GM12878 (cell line): ENCODE measurements at regions not wholly inside any gene's neighbourhood (a gene's known extent, or its start where the extent isn't known, plus 50 kb on each side); places are given as distances from the start of the nearest gene placed in this dataset.

Experiments
- ATAC-seq: fragments of 200-7000 bp; cut with Tn5 transposase; 3 replicates; pipeline ENCODE4 v1.9.1; 2020; ENCODE audit warnings: mild to moderate bottlenecking, moderate library complexity
- BruUV-seq: library from RNA; stranded (reverse); fragments of 400-500 nt; replicated peaks from 2 replicates; lab custom pipeline; 2021; lab: Mats Ljungman, UMichigan
- CTCF ChIA-PET: fragments of 300-600 bp; sonication (Branson Sonifier 250); formaldehyde crosslinking; extraction: SDS; loops from one replicate; lab custom pipeline; 2021; ENCODE audit warnings: inconsistent platforms; lab: Yijun Ruan, JAX
- POLR2A ChIA-PET: fragments of 350-600 bp; formaldehyde crosslinking; extraction: SDS; loops from one replicate; lab custom pipeline; 2021; ENCODE audit warnings: inconsistent platforms; lab: Charles Lee
- RAD21 ChIA-PET: fragments of 300-600 bp; sonication (Branson Sonifier 250); formaldehyde crosslinking; loops from one replicate; lab custom pipeline; 2023; ENCODE audit warnings: antibody characterized with exemption; ENCODE audit not compliant: unreplicated experiment; lab: Charles Lee
- SMC1A ChIA-PET: fragments of 300-600 bp; sonication (Branson Sonifier 250); formaldehyde crosslinking; loops from one replicate; lab custom pipeline; 2023; ENCODE audit not compliant: unreplicated experiment, uncharacterized antibody; lab: Charles Lee
- DNase-seq: peaks from one replicate; pipeline ENCODE4 v3.0.0-alpha.2; 2011; ENCODE audit warnings: low read depth, low spot score
- FAIRE-seq: peaks from 3 replicates; lab custom pipeline; 2011; peaks lifted over from hg19 to GRCh38; lab: Jason Lieb, UNC
- H2AFZ ChIP-seq: 2 replicates; pipeline ENCODE4 v1.6.0; 2011; ENCODE audit warnings: low read depth, low read length, control low read depth; ENCODE audit not compliant: control insufficient read depth
- H3K27ac ChIP-seq: 2 replicates; pipeline ENCODE4 v1.5.1; 2011; ENCODE audit warnings: control low read depth; ENCODE audit not compliant: control insufficient read depth, insufficient read depth
- H3K27me3 ChIP-seq, 2 experiments: replicated peaks in 1 of 2; 2 replicates each; pipeline versions ENCODE4 v1.6.0 to v1.6.1; 2011; ENCODE audit warnings: low read length in 1 of 2; ENCODE audit not compliant: control insufficient read depth in 2 of 2, insufficient read depth in 2 of 2
- H3K36me3 ChIP-seq, 2 experiments: 2 replicates each; pipeline ENCODE4 v1.5.1; 2011; ENCODE audit warnings: low read length in 1 of 2; ENCODE audit not compliant: control insufficient read depth in 2 of 2, insufficient read depth in 2 of 2
- H3K4me1 ChIP-seq: 2 replicates; pipeline ENCODE4 v1.6.1; 2011; ENCODE audit warnings: mild to moderate bottlenecking, low read length, moderate library complexity, mixed read lengths; ENCODE audit not compliant: control insufficient read depth, insufficient read depth
- H3K4me2 ChIP-seq: 2 replicates; pipeline ENCODE4 v1.6.0; 2011; ENCODE audit warnings: control low read depth; ENCODE audit not compliant: control insufficient read depth, insufficient read depth
- H3K4me3 ChIP-seq: fragments of 200-600 bp; sonication (generic); 2 replicates; pipeline ENCODE4 v1.5.1; 2016
- H3K79me2 ChIP-seq: 2 replicates; pipeline ENCODE4 v1.6.0; 2011; ENCODE audit warnings: low read length; ENCODE audit not compliant: control insufficient read depth, insufficient read depth
- H3K9ac ChIP-seq: 2 replicates; pipeline ENCODE4 v1.8.0; 2011; ENCODE audit warnings: low read length, control low read depth, mixed read lengths; ENCODE audit not compliant: control insufficient read depth, insufficient read depth
- H3K9me3 ChIP-seq: replicated peaks from 3 replicates; pipeline ENCODE4 v1.5.1; 2011; ENCODE audit warnings: mild to moderate bottlenecking, low read length; ENCODE audit not compliant: control insufficient read depth, insufficient read depth
- H4K20me1 ChIP-seq: 2 replicates; pipeline ENCODE4 v1.6.0; 2011; ENCODE audit not compliant: control insufficient read depth, insufficient read depth
- BMI1 ChIP-seq: fragments of 450-650 bp; IDR thresholded peaks from 2 replicates; pipeline ENCODE4 v1.6.1; 2016; ENCODE audit warnings: mild to moderate bottlenecking, moderate library complexity, borderline replicate concordance
- RAD51 ChIP-seq: fragments of 450-650 bp; IDR thresholded peaks from 2 replicates; pipeline ENCODE4 v1.6.1; 2016; ENCODE audit warnings: moderate library complexity, mild to moderate bottlenecking, inconsistent platforms
- ZNF217 ChIP-seq: fragments of 450-650 bp; IDR thresholded peaks from 2 replicates; pipeline ENCODE4 v1.6.1; 2017; ENCODE audit warnings: antibody characterized with exemption, mild to moderate bottlenecking
- WGBS: methylation state at CpG from one replicate; pipeline ENCODE4 v1.1.6; 2016; ENCODE audit warnings: low lambda C conversion rate; ENCODE audit not compliant: insufficient replicate concordance, insufficient coverage; ENCODE audit errors: missing lambda C conversion rate; 5-methylcytosine and 5-hydroxymethylcytosine counted together
- in situ Hi-C: fragments of 300-500 bp; cut with MboI; formaldehyde crosslinking; loops from 9 replicates; pipeline ENCODE4 v1.14.3; 2018; ENCODE audit warnings: mixed read lengths
- intact Hi-C: fragments of 100-400 bp; cut with micrococcal nuclease; formaldehyde crosslinking; loops from one replicate; pipeline ENCODE4 v1.14.2; 2022; ENCODE audit not compliant: unreplicated experiment
- TF ChIP-seq, protein P1 (sequence below): fragments of 450-650 bp; IDR thresholded peaks from 2 replicates; pipeline ENCODE4 v1.6.1; 2014; ENCODE audit warnings: mild to moderate bottlenecking
- TF ChIP-seq, protein P2 (sequence below): fragments of 450-650 bp; IDR thresholded peaks from 2 replicates; pipeline ENCODE4 v1.6.1; 2016; ENCODE audit warnings: mild to moderate bottlenecking
- TF ChIP-seq, protein P3 (sequence below): fragments of 450-650 bp; IDR thresholded peaks from 2 replicates; pipeline ENCODE4 v1.6.1; 2016; ENCODE audit warnings: mild to moderate bottlenecking

DNA sequence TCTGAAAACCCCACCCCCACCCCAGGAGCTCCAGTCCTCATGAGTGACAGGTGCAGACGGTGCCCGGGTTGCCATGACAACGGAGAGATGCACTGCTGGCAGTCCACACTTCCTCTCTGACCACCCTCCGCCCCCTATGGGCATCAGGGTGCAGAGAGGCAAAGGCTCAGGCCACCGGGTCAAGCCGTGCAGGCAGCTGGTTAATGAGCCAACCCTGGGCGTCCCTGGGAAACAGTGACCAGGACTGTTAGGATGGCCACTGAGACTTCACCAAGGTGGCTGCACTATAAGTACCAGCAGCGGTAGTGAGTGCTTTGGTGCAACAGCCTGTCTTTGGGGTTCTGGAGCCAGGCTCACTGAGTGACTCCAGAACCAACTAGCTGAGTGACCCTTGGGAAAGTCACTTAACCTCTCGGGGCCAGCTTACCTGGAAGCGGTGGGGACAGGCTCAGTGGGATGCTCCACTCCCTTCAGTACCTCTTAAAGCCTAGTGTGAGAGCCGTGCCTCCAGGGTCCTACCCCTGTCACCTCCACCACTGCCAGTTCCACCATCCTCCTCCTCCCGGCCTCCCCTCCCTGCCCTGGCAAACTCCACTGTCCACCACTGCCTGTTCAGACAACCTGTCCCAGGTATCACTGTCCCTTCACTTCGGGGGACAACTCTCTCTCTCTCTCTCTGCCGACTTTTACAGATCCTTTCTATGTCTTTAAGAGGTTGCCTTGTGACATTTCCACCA lies 121.0 kb upstream of the PRR20G start:
- 18% methylated on average over 14 of the region's 14 CpGs for WGBS
- Histone ChIP-seq H2AFZ (no peak overlapping the region), H3K4me2 (no peak overlapping the region), H3K9me3 (no peaks in the 10 kb centered on the region), H3K36me3 (no peaks in the 10 kb centered on the region), H3K79me2 (no peaks in the 10 kb centered on the region), H3K27ac (no peak overlapping the region), H3K4me3 (no peak overlapping the region), H3K27me3 (peaks cover 7 to 8% of the 10 kb centered on the region in 2 experiments; a peak in 2 of 4 replicates), H4K20me1 (no peaks in the 10 kb centered on the region), H3K4me1 (peaks cover 3% of the 10 kb centered on the region; the same call in 1 of the 2 replicates), H3K9ac (no peak overlapping the region)
- DNase-seq (no peak), FAIRE-seq (no peak), ATAC-seq (no peak; the same call in 2 of the 3 replicates)
- no TSS peak for BruUV-seq
- RAD21 ChIA-PET, result no interaction called here
- POLR2A ChIA-PET, result no interaction called here
- CTCF ChIA-PET, result no interaction called here
- in situ Hi-C loops (no loop called here), intact Hi-C loops (loop anchor here (10.0 kb wide), 1 partner anchor 136 kb away; no protein-coding TSS in a partner anchor)
- TF ChIP-seq, protein P1, sequence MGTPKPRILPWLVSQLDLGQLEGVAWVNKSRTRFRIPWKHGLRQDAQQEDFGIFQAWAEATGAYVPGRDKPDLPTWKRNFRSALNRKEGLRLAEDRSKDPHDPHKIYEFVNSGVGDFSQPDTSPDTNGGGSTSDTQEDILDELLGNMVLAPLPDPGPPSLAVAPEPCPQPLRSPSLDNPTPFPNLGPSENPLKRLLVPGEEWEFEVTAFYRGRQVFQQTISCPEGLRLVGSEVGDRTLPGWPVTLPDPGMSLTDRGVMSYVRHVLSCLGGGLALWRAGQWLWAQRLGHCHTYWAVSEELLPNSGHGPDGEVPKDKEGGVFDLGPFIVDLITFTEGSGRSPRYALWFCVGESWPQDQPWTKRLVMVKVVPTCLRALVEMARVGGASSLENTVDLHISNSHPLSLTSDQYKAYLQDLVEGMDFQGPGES, result no peak
- no peak for TF ChIP-seq RAD51
- TF ChIP-seq, protein P2, sequence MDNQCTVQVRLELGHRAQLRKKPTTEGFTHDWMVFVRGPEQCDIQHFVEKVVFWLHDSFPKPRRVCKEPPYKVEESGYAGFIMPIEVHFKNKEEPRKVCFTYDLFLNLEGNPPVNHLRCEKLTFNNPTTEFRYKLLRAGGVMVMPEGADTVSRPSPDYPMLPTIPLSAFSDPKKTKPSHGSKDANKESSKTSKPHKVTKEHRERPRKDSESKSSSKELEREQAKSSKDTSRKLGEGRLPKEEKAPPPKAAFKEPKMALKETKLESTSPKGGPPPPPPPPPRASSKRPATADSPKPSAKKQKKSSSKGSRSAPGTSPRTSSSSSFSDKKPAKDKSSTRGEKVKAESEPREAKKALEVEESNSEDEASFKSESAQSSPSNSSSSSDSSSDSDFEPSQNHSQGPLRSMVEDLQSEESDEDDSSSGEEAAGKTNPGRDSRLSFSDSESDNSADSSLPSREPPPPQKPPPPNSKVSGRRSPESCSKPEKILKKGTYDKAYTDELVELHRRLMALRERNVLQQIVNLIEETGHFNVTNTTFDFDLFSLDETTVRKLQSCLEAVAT, result no peak
- peak; percentile 56; the same call in 1 of the 2 replicates for TF ChIP-seq BMI1
- TF ChIP-seq ZNF217, result no peak
- TF ChIP-seq, protein P3, sequence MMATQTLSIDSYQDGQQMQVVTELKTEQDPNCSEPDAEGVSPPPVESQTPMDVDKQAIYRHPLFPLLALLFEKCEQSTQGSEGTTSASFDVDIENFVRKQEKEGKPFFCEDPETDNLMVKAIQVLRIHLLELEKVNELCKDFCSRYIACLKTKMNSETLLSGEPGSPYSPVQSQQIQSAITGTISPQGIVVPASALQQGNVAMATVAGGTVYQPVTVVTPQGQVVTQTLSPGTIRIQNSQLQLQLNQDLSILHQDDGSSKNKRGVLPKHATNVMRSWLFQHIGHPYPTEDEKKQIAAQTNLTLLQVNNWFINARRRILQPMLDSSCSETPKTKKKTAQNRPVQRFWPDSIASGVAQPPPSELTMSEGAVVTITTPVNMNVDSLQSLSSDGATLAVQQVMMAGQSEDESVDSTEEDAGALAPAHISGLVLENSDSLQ, result peak; percentile 68
- TF ChIP-seq, all 136 proteins: peak for 2
- SMC1A ChIA-PET, result no interaction called here
